ENCODE measurements at regions not wholly inside any gene's neighbourhood (a gene's known extent, or its start where the extent isn't known, plus 50 kb on each side); places are given as distances from the start of the nearest gene placed in this dataset.

DNA sequence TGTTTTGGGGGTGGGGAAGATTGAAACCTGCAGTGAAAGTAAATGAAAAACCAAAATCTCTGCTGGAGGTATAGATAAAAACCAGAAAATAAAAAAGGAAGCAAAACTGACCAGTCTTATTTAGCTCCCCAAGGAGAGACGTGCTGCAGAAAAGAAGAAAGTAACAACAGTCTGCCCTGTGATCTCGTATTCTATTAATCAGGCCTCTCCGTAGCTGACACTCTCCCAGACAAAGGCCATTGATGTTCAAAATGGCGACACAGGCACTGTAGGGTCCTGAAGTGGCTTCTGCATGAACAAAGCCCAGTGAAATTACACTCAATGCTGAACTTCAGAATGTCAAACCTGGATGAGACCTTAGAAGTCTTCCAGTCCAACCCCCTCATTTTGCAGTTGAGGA, 106.6 kb downstream of the NXPE2 start:
- H3K9ac ChIP-seq (ENCODE audit: low read depth in 1 of 2, low read length in 2 of 2) = no peak overlapping the region
- TF ChIP-seq GABPA (IDR thresholded peaks at IDR 0.05 in 1 of 2, conservative IDR thresholded peaks at IDR 0.05 in 1 of 2) (no peak), FOXA1 (IDR thresholded peaks at IDR 0.05) (no peak), JUND (IDR thresholded peaks at IDR 0.05) (no peak), TAF1 (conservative IDR thresholded peaks at IDR 0.05) (no peak)
- TF ChIP-seq, protein P1, sequence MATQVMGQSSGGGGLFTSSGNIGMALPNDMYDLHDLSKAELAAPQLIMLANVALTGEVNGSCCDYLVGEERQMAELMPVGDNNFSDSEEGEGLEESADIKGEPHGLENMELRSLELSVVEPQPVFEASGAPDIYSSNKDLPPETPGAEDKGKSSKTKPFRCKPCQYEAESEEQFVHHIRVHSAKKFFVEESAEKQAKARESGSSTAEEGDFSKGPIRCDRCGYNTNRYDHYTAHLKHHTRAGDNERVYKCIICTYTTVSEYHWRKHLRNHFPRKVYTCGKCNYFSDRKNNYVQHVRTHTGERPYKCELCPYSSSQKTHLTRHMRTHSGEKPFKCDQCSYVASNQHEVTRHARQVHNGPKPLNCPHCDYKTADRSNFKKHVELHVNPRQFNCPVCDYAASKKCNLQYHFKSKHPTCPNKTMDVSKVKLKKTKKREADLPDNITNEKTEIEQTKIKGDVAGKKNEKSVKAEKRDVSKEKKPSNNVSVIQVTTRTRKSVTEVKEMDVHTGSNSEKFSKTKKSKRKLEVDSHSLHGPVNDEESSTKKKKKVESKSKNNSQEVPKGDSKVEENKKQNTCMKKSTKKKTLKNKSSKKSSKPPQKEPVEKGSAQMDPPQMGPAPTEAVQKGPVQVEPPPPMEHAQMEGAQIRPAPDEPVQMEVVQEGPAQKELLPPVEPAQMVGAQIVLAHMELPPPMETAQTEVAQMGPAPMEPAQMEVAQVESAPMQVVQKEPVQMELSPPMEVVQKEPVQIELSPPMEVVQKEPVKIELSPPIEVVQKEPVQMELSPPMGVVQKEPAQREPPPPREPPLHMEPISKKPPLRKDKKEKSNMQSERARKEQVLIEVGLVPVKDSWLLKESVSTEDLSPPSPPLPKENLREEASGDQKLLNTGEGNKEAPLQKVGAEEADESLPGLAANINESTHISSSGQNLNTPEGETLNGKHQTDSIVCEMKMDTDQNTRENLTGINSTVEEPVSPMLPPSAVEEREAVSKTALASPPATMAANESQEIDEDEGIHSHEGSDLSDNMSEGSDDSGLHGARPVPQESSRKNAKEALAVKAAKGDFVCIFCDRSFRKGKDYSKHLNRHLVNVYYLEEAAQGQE (IDR thresholded peaks at IDR 0.05) = no peak

DNA sequence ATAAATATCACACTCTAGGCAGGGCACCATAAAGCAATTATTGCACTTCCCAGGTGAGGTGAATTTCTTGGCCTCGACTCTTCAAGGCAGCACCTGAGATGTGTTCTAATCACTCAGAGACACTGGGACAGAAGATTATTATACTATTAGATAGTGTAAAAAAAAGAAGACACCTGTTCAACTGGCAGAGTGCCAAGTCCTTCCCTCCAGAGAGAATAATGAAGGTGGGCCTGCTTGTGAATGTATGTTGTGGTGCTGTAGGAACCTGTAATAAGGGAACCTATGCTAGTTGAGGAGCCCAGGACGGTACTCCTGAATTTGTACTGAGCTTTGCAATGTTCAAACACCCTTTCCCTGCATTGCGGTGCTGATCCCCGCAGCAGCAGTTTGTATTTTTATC, 107.5 kb downstream of the NXPE2 start:
- H3K27me3 ChIP-seq (ENCODE audit: control insufficient read depth in 4 of 4, insufficient read depth in 4 of 4, low read length in 3 of 4) = peaks cover 0 to 4% (median 0%) of the 10 kb centered on the region in 4 donors
- 91% methylated on average over 4 of the region's 4 CpGs for WGBS
- H3K4me3 ChIP-seq (ENCODE audit: low read depth in 1 of 3, low read length in 3 of 3) = no peak overlapping the region
- no peak for DNase-seq (ENCODE audit: low spot score)
- no peaks in the 10 kb centered on the region for H3K4me1 ChIP-seq (ENCODE audit: control insufficient read depth in 4 of 4, insufficient read depth in 4 of 4, low read length in 3 of 4)
- TF ChIP-seq, protein P2, sequence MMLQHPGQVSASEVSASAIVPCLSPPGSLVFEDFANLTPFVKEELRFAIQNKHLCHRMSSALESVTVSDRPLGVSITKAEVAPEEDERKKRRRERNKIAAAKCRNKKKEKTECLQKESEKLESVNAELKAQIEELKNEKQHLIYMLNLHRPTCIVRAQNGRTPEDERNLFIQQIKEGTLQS (IDR thresholded peaks at IDR 0.05) = no peak
- TF ChIP-seq FOXA2 (IDR thresholded peaks at IDR 0.05) (no peak), FOXA1 (IDR thresholded peaks at IDR 0.05) (no peak), NR2F2 (IDR thresholded peaks at IDR 0.05) (no peak), SP1 (IDR thresholded peaks at IDR 0.05) (no peak)
- TF ChIP-seq, protein P3, sequence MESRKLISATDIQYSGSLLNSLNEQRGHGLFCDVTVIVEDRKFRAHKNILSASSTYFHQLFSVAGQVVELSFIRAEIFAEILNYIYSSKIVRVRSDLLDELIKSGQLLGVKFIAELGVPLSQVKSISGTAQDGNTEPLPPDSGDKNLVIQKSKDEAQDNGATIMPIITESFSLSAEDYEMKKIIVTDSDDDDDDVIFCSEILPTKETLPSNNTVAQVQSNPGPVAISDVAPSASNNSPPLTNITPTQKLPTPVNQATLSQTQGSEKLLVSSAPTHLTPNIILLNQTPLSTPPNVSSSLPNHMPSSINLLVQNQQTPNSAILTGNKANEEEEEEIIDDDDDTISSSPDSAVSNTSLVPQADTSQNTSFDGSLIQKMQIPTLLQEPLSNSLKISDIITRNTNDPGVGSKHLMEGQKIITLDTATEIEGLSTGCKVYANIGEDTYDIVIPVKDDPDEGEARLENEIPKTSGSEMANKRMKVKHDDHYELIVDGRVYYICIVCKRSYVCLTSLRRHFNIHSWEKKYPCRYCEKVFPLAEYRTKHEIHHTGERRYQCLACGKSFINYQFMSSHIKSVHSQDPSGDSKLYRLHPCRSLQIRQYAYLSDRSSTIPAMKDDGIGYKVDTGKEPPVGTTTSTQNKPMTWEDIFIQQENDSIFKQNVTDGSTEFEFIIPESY (IDR thresholded peaks at IDR 0.05) = no peak
- H3K27ac ChIP-seq (ENCODE audit: low read depth in 1 of 2, low read length in 2 of 2) = no peak overlapping the region
- H3K36me3 ChIP-seq (ENCODE audit: control insufficient read depth in 4 of 4, insufficient read depth in 3 of 4, low read depth in 1 of 4, low read length in 3 of 4) = no peaks in the 10 kb centered on the region
- no peaks in the 10 kb centered on the region for H3K9me3 ChIP-seq (ENCODE audit: control insufficient read depth in 4 of 4, low read length in 3 of 4)
- H3K9ac ChIP-seq (ENCODE audit: low read depth in 1 of 2, low read length in 2 of 2) = no peak overlapping the region

More for the DNA sequence above, 106.6 kb downstream of the NXPE2 start:
- Histone ChIP-seq H3K27ac (ENCODE audit: low read depth in 1 of 2, low read length in 2 of 2) (no peak overlapping the region), H3K9me3 (ENCODE audit: control insufficient read depth in 4 of 4, low read length in 3 of 4) (no peaks in the 10 kb centered on the region), H3K36me3 (ENCODE audit: control insufficient read depth in 4 of 4, insufficient read depth in 3 of 4, low read depth in 1 of 4, low read length in 3 of 4) (no peaks in the 10 kb centered on the region), H3K27me3 (ENCODE audit: control insufficient read depth in 4 of 4, insufficient read depth in 4 of 4, low read length in 3 of 4) (no peaks in the 10 kb centered on the region), H3K4me1 (ENCODE audit: control insufficient read depth in 4 of 4, insufficient read depth in 4 of 4, low read length in 3 of 4) (no peaks in the 10 kb centered on the region), H3K4me3 (ENCODE audit: low read depth in 1 of 3, low read length in 3 of 3) (no peak overlapping the region)
- DNase-seq (ENCODE audit: low spot score) = no peak
- WGBS = 91% methylated on average over 4 of the region's 4 CpGs

DNA sequence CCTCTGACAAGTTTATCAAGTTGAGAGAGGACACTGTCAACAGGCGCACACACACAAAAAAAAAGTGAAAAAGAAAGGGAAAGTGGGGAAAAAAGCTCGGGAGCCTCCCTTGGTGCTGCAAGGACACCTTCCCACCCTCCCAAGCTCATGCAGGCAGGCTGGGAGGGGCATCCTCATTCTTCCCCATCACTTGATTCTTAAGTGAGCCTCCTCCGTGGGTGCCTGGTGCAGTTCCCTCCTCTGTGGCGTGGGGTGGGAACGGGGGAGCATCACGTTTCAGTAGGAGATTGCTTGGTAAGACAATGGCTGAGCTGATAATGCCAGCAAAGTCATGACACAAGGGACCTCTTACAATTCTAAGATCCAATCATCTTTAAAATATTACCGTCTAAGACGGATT, 108.8 kb downstream of the NXPE2 start:
- H3K27me3 ChIP-seq (ENCODE audit: control insufficient read depth in 4 of 4, insufficient read depth in 4 of 4, low read length in 3 of 4) = peaks cover 0 to 4% (median 0%) of the 10 kb centered on the region in 4 donors
- H3K27ac ChIP-seq (ENCODE audit: low read depth in 1 of 2, low read length in 2 of 2) = no peak overlapping the region
- H3K9me3 ChIP-seq (ENCODE audit: control insufficient read depth in 4 of 4, low read length in 3 of 4) = no peaks in the 10 kb centered on the region
- DNase-seq (ENCODE audit: low spot score) = no peak
- no peak overlapping the region for H3K9ac ChIP-seq (ENCODE audit: low read depth in 1 of 2, low read length in 2 of 2)
- no peaks in the 10 kb centered on the region for H3K36me3 ChIP-seq (ENCODE audit: control insufficient read depth in 4 of 4, insufficient read depth in 3 of 4, low read depth in 1 of 4, low read length in 3 of 4)
- H3K4me1 ChIP-seq (ENCODE audit: control insufficient read depth in 4 of 4, insufficient read depth in 4 of 4, low read length in 3 of 4) = no peaks in the 10 kb centered on the region
- WGBS = 41% methylated on average over 8 of the region's 8 CpGs
- H3K4me3 ChIP-seq (ENCODE audit: low read depth in 1 of 3, low read length in 3 of 3) = no peak overlapping the region
- TF ChIP-seq FOXA2 (IDR thresholded peaks at IDR 0.05) (no peak), RXRA (IDR thresholded peaks at IDR 0.05) (no peak), SP1 (IDR thresholded peaks at IDR 0.05) (no peak), GABPA (IDR thresholded peaks at IDR 0.05 in 1 of 2, conservative IDR thresholded peaks at IDR 0.05 in 1 of 2) (no peak), YY1 (IDR thresholded peaks at IDR 0.05) (no peak), FOXA1 (IDR thresholded peaks at IDR 0.05) (no peak), EGR1 (IDR thresholded peaks at IDR 0.05; ENCODE audit: low read depth in 2 of 2) (no peak), NR2F2 (IDR thresholded peaks at IDR 0.05) (no peak)
- TF ChIP-seq, protein P4, sequence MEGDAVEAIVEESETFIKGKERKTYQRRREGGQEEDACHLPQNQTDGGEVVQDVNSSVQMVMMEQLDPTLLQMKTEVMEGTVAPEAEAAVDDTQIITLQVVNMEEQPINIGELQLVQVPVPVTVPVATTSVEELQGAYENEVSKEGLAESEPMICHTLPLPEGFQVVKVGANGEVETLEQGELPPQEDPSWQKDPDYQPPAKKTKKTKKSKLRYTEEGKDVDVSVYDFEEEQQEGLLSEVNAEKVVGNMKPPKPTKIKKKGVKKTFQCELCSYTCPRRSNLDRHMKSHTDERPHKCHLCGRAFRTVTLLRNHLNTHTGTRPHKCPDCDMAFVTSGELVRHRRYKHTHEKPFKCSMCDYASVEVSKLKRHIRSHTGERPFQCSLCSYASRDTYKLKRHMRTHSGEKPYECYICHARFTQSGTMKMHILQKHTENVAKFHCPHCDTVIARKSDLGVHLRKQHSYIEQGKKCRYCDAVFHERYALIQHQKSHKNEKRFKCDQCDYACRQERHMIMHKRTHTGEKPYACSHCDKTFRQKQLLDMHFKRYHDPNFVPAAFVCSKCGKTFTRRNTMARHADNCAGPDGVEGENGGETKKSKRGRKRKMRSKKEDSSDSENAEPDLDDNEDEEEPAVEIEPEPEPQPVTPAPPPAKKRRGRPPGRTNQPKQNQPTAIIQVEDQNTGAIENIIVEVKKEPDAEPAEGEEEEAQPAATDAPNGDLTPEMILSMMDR (IDR thresholded peaks at IDR 0.05; ENCODE audit: low read depth, low read length, missing input control) = no peak
- TF ChIP-seq, protein P2 (IDR thresholded peaks at IDR 0.05) = no peak
- TF ChIP-seq, protein P1 (IDR thresholded peaks at IDR 0.05) = no peak
- TF ChIP-seq, protein P5, sequence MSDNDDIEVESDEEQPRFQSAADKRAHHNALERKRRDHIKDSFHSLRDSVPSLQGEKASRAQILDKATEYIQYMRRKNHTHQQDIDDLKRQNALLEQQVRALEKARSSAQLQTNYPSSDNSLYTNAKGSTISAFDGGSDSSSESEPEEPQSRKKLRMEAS (IDR thresholded peaks at IDR 0.05) = no peak
